ENCODE measurements at regions not wholly inside any gene's neighbourhood (a gene's known extent, or its start where the extent isn't known, plus 50 kb on each side); places are given as distances from the start of the nearest gene placed in this dataset.
"Not testable (repeated sequence)": the region's sequence is repeated elsewhere in the genome, so short reads cannot be mapped to it uniquely, and the experiment has no call there.

DNA sequence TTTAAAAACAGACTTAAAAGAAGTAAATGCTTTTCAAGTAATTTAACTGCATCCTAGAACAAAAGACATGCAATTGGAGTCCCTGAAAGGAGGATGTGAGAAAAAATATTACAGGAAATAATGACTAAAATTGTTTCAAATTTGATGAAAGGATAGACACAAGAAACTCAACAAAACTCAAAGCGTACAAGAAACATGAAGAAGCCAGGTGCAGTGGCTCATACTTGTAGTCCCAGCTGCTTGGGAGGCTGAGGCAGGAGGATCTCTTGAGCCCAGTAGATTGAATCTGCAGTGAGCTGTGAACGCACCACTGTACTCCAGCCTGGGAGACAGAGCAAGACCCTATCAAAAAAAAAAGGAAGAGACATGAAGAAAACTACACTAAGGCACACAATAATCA, 118.1 kb upstream of the SLC39A10 start:
- DNase-seq (ENCODE audit: insufficient read length, low spot score) (no peak), FAIRE-seq (peak; percentile 52)

DNA sequence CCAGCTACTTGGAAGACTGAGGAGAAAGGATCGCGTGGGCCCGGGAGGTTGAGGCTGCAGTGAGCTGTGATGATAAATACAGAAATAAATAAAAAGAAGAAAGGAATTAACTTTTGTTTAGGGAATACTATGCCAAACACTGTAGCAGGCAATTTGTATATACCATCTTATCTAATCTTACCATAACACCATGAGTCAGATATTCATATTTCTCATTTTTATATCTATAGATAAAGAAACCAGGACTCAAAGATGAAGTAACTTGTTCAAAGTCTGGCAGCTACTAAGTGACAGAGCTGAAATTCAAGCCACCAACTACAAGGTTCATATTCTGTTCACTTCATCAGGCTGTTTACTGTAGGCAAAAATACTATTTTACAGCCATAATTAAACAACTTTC, 119.2 kb upstream of the SLC39A10 start:
- DNase-seq (ENCODE audit: insufficient read length, low spot score) (no peak), FAIRE-seq (no peak)

DNA sequence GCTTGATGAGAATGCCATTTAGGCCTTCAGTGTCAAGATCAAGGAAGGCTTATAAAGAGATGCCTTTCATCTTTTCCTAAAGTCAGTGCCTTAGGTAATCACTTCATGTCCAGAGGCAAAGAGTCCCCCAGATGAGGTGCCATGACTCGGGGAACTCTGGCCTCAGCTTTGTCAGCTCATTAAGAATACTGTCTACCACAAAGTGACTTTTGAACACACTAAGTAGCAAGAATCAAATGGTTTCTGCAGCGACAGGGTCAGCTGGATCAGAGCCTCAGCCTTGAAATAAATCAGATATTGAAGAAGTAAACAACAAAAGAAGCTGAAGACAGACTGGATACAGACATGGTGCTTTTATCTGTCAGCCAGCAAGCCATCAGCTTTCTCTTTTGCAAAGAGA, 120.1 kb upstream of the SLC39A10 start:
- FAIRE-seq = no peak
- no peak for DNase-seq (ENCODE audit: insufficient read length, low spot score)

DNA sequence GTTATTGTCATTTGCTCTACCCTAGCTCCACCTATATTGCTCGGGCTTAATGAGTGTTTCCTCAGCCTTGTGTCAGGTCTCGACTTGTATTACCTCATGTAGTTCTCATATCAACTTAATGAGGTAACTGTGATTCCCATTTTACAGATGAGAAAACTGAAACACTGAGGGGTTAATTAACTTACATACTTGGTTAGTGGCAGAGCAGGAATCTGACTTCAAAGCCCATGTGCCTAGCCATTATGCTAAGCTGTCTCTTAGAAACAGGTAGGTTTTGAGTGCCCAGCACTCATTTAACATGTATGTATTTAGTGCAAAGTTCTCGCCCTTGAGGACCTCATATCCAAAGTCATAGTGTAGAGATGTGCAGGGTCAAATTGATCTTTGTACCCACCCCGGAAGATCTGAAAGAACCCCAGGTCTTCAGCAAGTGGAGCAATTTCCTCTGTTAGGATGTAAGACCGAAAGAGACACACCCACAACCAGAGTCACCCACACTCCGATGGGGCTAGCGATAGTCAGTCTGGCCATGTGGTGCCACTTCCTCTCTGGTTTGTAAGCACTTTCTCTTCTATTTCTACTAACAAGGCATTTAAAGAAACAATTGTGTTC, 121.0 kb upstream of the SLC39A10 start:
- FAIRE-seq = peak; percentile 88
- peak; percentile 36 for DNase-seq (ENCODE audit: insufficient read length, low spot score)

DNA sequence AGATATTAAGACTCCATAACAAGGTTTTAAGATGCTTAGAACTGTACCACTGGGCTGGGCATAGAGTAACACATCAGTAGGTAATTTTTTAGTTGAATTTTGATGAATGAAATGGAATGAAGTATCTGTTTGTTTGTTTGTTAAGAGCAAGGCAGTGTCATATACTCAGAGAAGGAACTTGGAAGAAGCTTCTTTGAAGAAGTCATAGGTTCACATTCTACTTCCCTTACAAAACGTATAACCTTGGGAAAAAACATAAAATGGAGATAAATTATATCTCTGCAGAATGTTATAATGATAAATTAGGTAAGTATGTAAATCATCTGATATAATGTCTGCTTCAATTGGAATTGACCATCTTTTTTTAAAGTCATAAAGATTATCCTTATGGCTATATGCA, 122.1 kb upstream of the SLC39A10 start:
- FAIRE-seq (no peak), DNase-seq (ENCODE audit: insufficient read length, low spot score) (no peak)

DNA sequence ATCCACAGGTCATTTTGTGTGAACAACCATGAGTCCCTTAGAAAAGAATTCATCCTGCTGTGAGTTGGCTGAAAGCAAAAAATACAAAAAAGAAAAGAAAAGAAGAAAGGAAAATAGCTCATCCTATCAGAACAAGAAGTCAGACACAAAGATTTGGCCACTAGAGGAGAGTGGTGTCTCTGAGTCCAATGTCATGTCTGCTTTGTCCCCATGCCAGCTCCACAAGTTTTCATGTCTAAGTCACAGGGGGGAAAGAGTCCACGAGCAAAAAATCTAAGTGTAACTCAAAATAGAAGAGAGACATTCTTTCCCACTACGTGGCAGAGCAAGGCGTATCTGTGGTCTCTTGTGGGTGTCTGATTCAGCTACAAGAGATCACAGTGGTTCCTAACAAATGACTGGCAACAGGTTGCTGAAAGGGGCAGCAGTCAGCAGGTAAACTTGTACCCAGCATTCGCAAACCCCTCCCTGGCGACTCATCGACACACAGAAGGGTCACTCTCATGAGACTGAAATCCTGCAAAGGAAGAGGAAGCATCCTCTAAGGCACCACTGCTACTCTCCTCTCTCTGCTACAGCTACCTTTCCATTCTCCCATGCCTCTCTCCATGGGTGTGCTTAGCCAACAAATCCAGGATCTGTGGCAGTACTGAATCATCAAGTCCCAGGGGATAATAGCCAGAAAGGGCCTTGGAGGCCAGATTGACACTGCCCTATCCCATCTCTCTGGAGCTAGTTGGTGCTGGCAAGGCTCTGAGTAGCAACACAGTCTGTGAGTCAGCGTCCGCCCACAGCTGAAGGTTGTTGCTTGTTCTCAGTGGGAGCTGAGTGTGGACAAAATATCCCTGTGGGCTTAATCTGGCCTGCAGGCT, 123.0 kb upstream of the SLC39A10 start:
- FAIRE-seq (peak; percentile 94), DNase-seq (ENCODE audit: insufficient read length, low spot score) (no peak)

DNA sequence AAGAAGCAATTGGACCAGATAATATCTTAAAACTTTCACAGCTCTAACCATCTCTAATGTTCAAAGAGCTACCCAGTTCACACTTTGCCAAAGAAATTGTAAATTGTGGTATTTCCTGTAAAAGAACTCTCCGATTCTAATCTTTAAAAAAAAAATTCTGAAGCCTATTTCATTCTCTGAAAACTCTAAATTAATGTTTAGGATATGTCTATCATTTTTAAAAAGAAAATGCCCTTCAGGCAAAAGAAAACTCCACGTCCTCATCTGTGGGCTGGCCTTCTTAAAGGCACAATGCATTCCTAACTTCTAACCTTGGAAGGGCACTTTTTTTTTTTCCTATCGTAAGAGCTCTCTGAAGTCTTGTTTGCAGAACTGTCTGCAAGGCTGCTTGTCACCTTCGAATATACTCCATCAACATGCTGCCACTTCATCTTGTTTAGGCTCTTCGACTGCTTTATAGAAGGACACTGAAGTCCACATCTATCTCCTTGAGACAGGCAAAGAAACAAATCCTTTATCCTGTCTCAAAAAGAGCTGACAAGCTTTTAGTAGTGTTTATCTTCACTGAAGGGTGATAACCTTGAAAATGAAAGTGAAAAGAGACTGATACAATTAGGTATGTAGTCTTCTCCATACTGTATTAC, 124.3 kb upstream of the SLC39A10 start:
- DNase-seq (ENCODE audit: insufficient read length, low spot score) = no peak
- peak; percentile 87 for FAIRE-seq

DNA sequence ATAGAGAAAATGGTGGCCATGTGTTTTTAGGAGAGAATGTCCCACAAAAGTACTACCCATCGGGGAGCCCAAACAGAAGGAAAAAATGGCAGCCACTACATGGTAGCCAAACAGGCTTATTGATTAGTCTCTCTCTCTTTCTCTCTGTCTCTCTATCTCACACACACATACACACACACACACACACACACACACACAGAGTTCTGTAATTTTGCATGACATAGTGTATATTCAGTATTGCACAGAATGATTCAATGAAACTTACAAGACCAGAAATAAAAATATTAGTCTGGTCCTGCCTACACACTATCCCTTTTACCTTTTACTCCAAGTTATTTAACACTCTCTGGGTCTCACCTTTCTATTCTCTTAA, 124.8 kb upstream of the SLC39A10 start:
- FAIRE-seq = no peak
- no peak for DNase-seq (ENCODE audit: insufficient read length, low spot score)

DNA sequence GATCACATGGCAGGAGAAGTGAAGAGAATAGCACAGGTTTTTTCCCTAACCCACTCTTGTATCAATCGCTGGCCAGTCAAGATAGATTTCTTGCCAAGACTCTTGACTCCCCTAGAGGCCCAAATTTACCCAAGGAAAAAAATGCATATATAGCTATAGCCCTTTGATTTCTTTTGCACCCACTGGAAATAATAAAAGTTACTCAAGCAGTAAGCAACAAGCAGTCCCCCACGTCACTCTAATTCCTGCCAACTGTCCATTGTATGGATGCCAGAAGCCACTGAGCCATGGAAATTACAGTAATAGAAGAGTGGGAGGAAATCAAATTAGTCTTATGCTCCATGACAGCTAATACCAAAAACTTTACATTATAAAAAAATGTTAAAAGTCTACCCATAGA, 125.3 kb upstream of the SLC39A10 start:
- FAIRE-seq (no peak), DNase-seq (ENCODE audit: insufficient read length, low spot score) (no peak)

DNA sequence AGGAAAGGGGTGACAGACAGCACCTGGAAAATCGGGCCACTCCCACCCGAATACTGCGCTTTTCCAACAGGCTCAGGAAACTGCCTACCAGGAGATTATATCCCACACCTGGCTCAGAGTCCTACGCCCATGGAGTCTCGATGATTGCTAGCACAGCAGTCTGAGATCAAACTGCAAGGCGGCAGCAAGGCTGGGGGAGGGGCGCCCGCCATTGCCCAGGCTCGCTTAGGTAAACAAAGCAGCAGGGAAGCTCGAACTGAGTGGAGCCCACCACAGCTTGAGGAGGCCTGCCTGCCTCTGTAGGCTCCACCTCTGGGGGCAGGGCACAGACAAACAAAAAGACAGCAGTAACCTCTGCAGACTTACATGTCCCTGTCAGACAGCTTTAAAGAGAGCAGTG, 133.8 kb upstream of the SLC39A10 start:
- DNase-seq (ENCODE audit: insufficient read length, low spot score); FAIRE-seq: not testable (repeated sequence)

DNA sequence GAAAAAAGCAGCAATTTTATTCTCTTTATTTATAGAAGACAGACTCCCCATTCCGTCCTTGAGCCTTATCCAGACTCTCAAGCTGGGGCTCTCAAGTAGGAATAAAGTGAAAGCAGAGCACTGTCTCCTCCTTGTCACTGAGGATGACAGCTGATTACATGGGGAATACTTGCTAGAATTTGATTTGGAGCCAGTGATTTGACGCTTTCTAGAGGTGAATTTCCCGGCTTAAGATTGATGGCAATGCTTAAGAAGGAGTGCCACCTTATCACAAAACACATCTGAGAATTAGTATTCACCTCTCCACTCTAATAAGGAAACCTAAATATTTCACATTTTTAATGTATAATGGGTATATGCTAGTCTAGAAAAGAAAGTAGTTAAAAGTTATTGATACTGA, 135.4 kb upstream of the SLC39A10 start:
- DNase-seq (ENCODE audit: insufficient read length, low spot score) (no peak), FAIRE-seq (no peak)

DNA sequence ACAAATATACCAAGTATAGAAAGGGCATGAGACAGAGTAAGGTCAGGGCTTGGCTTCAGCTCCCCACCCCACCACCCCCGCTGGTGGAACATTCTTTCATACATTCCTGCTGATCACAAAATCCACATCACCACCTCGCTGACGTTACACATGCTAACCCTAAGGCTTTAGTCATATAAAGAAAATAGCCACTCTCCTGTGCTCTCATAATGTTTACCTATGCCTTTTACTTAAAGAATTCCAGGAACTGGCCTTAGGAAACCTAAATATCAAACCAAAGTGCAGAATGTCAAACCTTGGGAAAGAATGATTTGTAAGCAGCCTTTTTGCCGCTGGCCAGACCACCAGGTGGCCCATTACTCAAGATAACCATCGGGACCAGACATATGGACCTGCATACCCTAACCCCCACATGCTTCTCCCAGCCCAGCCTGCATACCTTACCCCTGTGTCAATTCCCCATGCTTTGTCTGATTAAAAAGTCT, 136.3 kb upstream of the SLC39A10 start:
- DNase-seq (ENCODE audit: insufficient read length, low spot score) (no peak), FAIRE-seq (no peak)

DNA sequence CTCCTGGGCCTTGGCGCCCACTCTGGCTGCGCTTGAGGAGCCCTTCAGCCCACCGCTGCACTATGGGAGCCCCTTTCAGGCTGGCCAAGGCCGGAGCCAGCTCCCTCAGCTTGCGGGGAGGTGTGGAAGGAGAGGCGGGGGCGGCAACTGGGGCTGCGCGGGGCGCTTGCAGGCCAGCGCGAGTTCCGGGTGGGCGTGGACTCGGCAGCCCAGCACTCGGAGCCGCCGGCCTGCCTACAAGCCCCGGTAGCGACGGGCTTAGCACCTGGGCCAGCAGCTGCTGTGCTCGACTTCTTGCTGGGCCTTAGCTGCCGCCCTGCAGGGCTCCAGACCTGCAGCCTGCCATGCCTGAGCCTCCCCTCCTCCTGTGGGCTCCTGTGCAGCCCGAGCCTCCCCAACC, 141.5 kb upstream of the SLC39A10 start:
- DNase-seq (ENCODE audit: insufficient read length, low spot score) (no peak), FAIRE-seq (no peak)

DNA sequence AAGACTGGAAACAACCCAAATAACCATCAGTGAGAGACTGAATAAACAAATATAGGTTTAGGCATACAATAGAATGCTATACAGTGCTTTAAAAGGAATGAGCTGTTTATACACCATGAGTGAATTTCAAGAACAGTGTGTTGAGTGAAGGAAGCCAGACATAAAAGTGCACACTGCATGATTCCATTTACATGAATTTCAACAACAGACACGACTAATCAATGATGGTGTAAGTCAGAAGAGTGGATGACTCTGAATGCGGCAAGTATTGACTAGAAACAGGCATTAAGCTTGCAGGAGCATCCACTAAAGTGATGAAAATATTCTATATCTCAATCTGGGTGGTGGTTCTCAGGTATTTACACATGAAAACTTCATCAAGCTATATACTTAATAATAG, 142.7 kb upstream of the SLC39A10 start:
- DNase-seq (ENCODE audit: insufficient read length, low spot score) (no peak), FAIRE-seq (no peak)

DNA sequence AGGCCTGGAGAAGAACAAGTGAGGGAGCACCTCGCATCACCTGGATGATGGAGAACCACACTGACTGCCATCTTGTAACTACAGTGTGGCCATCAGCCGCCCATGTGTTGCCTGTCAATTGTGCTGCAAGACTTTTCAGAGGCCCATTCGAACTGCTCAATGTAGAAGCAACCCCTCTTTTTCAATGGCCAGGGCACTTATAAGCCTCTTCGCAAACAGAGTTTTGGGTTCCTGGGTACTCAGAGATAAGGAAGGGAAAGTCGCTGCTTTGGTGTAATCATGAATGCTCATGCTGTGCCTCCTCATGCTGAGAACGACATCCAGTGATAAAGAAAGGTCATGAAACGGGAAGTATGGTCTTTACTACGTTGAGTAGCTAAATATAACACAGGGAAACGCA, 143.9 kb upstream of the SLC39A10 start:
- FAIRE-seq (no peak), DNase-seq (ENCODE audit: insufficient read length, low spot score) (no peak)

DNA sequence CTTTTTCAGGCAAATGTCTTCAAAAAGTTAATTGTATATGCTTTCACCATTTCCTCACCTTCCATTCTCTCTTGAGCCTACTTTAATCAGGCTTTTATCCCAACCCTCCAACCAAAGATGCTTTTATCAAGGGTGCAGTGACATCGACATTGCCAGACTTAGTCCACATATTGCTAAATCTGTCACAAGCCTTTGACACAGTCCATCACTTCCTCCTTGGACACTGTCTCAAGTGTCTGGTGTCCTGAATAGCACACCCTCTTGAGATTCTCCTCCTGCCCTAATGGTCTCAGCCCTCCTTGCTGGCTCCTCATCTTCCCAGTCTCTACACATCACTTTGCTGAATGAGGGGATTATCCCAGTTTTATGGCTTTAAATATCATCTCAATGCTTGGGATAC, 147.5 kb upstream of the SLC39A10 start:
- DNase-seq (ENCODE audit: insufficient read length, low spot score) (no peak), FAIRE-seq (no peak)

DNA sequence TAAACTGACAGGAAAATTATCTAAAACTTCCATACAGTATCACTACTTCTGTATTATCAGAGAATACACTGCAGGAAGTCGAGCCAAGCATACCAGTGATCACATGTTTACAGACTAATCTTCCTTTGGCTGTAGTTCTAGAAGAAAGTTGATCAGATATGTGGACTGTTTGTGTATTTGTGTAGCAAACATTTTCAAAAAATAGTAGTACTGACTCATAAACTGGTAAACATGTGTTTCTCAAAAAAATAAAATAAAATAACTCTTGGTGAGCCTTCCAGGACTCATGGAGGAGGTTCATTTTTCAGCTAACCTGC, 148.9 kb upstream of the SLC39A10 start:
- DNase-seq (ENCODE audit: insufficient read length, low spot score) (no peak), FAIRE-seq (no peak)

DNA sequence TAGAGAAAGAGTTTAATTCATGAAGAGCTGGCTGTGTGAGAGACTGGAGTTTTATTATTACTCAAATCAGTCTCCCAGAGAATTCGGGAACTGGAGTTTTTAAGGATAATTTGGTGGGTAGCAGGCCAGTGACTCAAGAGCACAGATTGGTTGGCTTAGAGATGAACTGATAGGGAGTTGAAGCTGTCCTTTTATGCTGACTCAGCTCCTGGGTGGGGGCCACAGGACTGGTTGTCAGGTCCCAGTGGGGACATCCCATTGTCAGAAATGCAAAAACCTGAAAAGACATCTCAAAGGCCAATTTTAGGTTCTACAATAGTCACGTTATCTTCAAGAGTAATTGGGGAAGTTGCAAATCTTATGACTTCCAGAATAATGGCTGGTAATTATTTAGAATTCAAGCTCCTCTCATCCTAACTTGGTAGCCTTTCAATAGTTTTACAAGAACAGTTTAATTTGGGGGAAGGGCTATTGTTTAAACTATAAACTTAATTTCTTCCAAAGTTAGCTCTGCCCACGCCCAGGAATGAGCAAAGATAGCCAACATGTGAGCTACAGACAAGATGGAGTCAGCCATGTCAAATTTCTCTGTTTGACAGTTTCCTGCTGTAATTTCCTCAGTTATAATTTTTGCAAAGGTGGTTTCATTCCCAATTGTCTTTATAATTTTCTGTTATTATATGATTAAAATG, 149.4 kb upstream of the SLC39A10 start:
- no peak for FAIRE-seq
- DNase-seq (ENCODE audit: insufficient read length, low spot score) = no peak

DNA sequence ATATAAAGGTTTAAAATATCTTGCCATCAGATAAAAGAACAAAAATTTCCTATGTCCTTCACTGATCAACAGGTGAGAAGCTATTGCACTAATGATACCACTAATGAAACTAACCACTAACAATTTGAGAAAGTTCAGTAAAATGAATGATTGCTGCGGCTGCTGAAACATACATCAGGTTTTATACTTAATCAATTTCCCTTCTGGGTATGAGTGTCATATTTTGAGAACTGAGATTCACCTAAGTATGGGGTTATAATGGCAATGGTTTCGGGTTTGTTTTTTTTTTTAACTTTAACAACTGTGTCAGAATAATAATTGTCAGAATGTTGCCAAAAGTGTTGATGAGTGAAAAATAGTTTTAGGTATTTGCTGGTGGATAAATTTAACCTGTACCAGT, 151.3 kb upstream of the SLC39A10 start:
- FAIRE-seq (peak; percentile 88), DNase-seq (ENCODE audit: insufficient read length, low spot score) (peak; percentile 28)

DNA sequence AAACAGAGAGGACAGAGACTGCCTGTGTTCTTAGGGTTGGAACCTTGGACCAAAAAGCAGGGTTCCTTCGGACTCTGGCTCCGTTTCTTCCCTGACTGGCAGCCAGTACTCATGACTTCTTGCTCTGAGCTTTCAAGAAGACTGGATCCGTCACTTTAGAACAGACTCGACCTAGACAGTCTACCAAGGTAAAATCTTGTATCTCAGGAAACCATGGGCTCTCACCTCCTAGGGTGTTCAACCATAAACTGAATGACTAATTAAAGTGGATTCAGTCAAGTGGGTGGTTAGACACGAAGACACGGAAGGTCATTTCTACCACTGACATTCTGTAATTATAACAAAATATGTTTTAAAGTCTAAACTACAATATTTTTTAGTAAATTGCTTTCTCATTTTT, 153.8 kb upstream of the SLC39A10 start:
- DNase-seq (ENCODE audit: insufficient read length, low spot score) = no peak
- no peak for FAIRE-seq

DNA sequence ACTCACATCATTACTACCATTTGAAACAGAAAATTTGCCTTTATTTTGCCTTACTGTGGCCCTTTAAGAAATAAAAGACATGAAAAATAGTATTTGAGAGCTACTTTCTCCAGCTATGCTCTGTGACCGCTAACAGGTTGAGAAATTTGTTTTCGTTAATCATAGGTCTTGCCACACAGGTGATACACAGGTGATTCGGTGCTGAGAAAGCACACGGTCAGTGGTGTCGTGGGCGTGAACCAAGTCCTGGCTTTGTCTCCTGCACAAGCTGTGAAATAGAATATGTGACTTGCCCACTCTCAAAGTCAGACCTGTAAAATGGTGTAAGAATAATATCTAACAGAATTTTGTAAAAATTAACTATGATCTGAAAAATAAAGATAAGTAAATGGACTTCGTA, 155.3 kb upstream of the SLC39A10 start:
- DNase-seq (ENCODE audit: insufficient read length, low spot score) (no peak), FAIRE-seq (no peak)
